Keratinocyte (primary cell): ENCODE measurements at regions not wholly inside any gene's neighbourhood (a gene's known extent, or its start where the extent isn't known, plus 50 kb on each side); places are given as distances from the start of the nearest gene placed in this dataset.

Source experiments
- DNase-seq: peaks from one replicate; pipeline ENCODE4 v3.0.0-alpha.2; 2011; ENCODE audit warnings: low read depth, missing footprints, low spot score
- FAIRE-seq: peaks from 2 replicates; lab custom pipeline; 2011; peaks lifted over from hg19 to GRCh38; lab: Jason Lieb, UNC
- H2AFZ ChIP-seq: 2 replicates; pipeline ENCODE4 v1.6.0; 2012; ENCODE audit warnings: low read length, control low read depth, inconsistent platforms; ENCODE audit not compliant: control insufficient read depth
- H3K27ac ChIP-seq: 2 replicates; pipeline ENCODE4 v1.5.1; 2011; ENCODE audit warnings: low read length; ENCODE audit not compliant: control insufficient read depth, insufficient read depth
- H3K27me3 ChIP-seq: 3 replicates; pipeline ENCODE4 v1.6.0; 2011; ENCODE audit warnings: low read length; ENCODE audit not compliant: control insufficient read depth, insufficient read depth; ENCODE audit errors: extremely low read depth
- H3K36me3 ChIP-seq, 2 experiments: 2 replicates in 1 of 2; 3 replicates in 1 of 2; pipeline ENCODE4 v1.5.1; 2011; ENCODE audit warnings: low read length in 2 of 2, mild to moderate bottlenecking in 1 of 2; ENCODE audit not compliant: control insufficient read depth in 2 of 2, insufficient read depth in 2 of 2; ENCODE audit errors: extremely low read depth in 1 of 2
- H3K4me1 ChIP-seq: 3 replicates; pipeline ENCODE4 v1.5.1; 2011; ENCODE audit warnings: low read length; ENCODE audit not compliant: control insufficient read depth, insufficient read depth; ENCODE audit errors: extremely low read depth
- H3K4me2 ChIP-seq: 3 replicates; pipeline ENCODE4 v1.6.0; 2011; ENCODE audit warnings: low read depth, low read length; ENCODE audit not compliant: control insufficient read depth, insufficient read depth; ENCODE audit errors: extremely low read depth
- H3K4me3 ChIP-seq, 3 experiments: fragments of 200-600 bp in 1 of 3; sonication (generic) in 1 of 3; 2 replicates in 2 of 3; 3 replicates in 1 of 3; pipeline ENCODE4 v1.5.1; 2011 to 2016; ENCODE audit warnings: low read length in 3 of 3, mild to moderate bottlenecking in 3 of 3, control low read depth in 2 of 3, inconsistent platforms in 1 of 3, low read depth in 1 of 3, mixed read lengths in 1 of 3, mixed run types in 1 of 3, moderate library complexity in 1 of 3; ENCODE audit not compliant: control insufficient read depth in 2 of 3, insufficient read depth in 2 of 3; ENCODE audit errors: extremely low read depth in 1 of 3
- H3K79me2 ChIP-seq: 2 replicates; pipeline ENCODE4 v1.6.0; 2012; ENCODE audit warnings: low read length; ENCODE audit not compliant: control insufficient read depth, insufficient read depth
- H3K9ac ChIP-seq: 3 replicates; pipeline ENCODE4 v1.6.0; 2011; ENCODE audit warnings: low read length; ENCODE audit not compliant: control insufficient read depth, insufficient read depth; ENCODE audit errors: extremely low read depth
- H3K9me1 ChIP-seq: 3 replicates; pipeline ENCODE4 v1.6.0; 2011; ENCODE audit warnings: low read length; ENCODE audit not compliant: control insufficient read depth, insufficient read depth; ENCODE audit errors: extremely low read depth
- H3K9me3 ChIP-seq: 2 replicates; pipeline ENCODE4 v1.5.1; 2012; ENCODE audit warnings: low read depth, low read length; ENCODE audit not compliant: control insufficient read depth
- H4K20me1 ChIP-seq: 3 replicates; pipeline ENCODE4 v1.6.0; 2011; ENCODE audit warnings: low read length; ENCODE audit not compliant: control insufficient read depth, insufficient read depth; ENCODE audit errors: extremely low read depth
- CTCF ChIP-seq, 3 experiments: IDR thresholded peaks in 1 of 3; conservative IDR thresholded peaks in 1 of 3; optimal IDR thresholded peaks in 1 of 3; 2 replicates in 2 of 3; 3 replicates in 1 of 3; pipeline versions ENCODE3 to v1.5.1; 2011; ENCODE audit warnings: low read length in 3 of 3, mild to moderate bottlenecking in 3 of 3, moderate library complexity in 2 of 3, control low read depth in 1 of 3, inconsistent platforms in 1 of 3; ENCODE audit not compliant: insufficient read depth in 2 of 3; ENCODE audit errors: extremely low read depth in 1 of 3
- EZH2 ChIP-seq: IDR thresholded peaks from one replicate; pipeline ENCODE4 v1.6.1; 2012; ENCODE audit warnings: inconsistent platforms, mild to moderate bottlenecking, low read length, moderate library complexity
- dilution Hi-C: fragments of 300-500 bp; cut with MboI; formaldehyde crosslinking; loops from one replicate; pipeline ENCODE4 v1.7.0; 2020; ENCODE audit warnings: low sequenced_read_pairs; ENCODE audit not compliant: extremely low pct_ligation_motif_present

DNA sequence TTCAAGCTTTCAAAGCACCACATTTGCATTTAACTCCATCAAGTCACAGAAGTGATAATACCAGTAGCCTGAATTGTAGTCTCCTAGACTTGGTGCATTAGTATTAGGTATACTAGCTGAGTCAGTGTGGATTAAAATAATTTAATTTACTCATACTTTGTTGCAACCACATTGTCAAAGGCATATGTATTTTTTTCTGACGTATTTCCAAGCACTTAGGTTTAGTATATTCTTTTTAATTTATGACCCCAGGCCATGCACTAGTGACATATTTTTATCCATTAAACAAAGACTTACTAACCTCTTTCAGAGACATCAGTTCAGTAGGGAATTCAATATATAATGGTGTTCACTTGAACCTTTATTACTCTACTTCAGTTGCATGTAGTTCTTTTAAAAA lies 1894.5 kb downstream of the NCAM2 start:
- H3K79me2 ChIP-seq: no peaks in the 10 kb centered on the region
- DNase-seq (no peak), FAIRE-seq (no peak)
- H3K9ac ChIP-seq: no peak overlapping the region
- H3K9me1 ChIP-seq: no peaks in the 10 kb centered on the region
- no peaks in the 10 kb centered on the region for H3K4me1 ChIP-seq
- TF ChIP-seq EZH2 (no peak), CTCF (optimal IDR thresholded peaks at IDR 0.05 in 1 of 3, IDR thresholded peaks at IDR 0.05 in 1 of 3, conservative IDR thresholded peaks at IDR 0.05 in 1 of 3; ENCODE audit: extremely low read depth in 1 of 3, insufficient read depth in 2 of 3, low read length in 3 of 3) (no peak)
- dilution Hi-C loops: no loop called here
- no peaks in the 10 kb centered on the region for H3K36me3 ChIP-seq
- no peaks in the 10 kb centered on the region for H4K20me1 ChIP-seq
- no peak overlapping the region for H3K27ac ChIP-seq
- no peak overlapping the region for H3K4me2 ChIP-seq
- H3K27me3 ChIP-seq: no peaks in the 10 kb centered on the region
- no peak overlapping the region for H3K4me3 ChIP-seq
- peaks cover 2% of the 10 kb centered on the region for H3K9me3 ChIP-seq
- H2AFZ ChIP-seq: no peak overlapping the region

DNA sequence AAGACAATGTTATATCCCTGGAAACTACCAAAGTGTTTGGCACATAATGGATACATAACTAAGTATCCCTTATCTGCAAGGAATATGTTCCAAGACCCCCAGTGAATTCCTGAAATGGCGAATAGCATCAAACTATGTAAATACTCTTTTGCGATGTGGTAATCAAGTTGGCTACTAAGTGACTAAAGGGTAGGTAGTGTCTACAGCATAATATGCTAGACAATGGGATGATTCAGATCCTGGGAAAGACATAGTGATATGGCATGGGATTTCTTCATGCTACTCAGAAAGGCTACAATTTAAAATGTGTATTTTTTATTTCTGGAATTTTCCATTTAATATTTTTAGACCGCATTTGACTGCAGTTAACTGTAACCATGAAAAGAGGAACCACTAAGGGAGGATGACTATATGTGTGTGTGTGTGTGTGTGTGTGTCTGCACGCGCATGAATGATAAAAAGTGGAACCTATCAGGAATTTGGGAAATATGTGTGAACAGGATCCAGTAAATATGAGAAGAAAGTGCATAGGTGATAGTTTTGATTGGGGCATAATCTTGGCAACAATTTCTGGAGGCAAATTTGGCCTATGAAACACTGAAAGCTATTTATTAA lies 1899.9 kb downstream of the NCAM2 start:
- no peak overlapping the region for H3K4me3 ChIP-seq
- no peak overlapping the region for H3K27ac ChIP-seq
- H3K9me1 ChIP-seq: no peaks in the 10 kb centered on the region
- no peaks in the 10 kb centered on the region for H3K79me2 ChIP-seq
- H4K20me1 ChIP-seq: no peaks in the 10 kb centered on the region
- no peak for DNase-seq
- no peak for TF ChIP-seq CTCF (optimal IDR thresholded peaks at IDR 0.05 in 1 of 3, IDR thresholded peaks at IDR 0.05 in 1 of 3, conservative IDR thresholded peaks at IDR 0.05 in 1 of 3; ENCODE audit: extremely low read depth in 1 of 3, insufficient read depth in 2 of 3, low read length in 3 of 3)
- TF ChIP-seq EZH2: no peak
- H3K9me3 ChIP-seq: peaks cover 2% of the 10 kb centered on the region
- H3K9ac ChIP-seq: no peak overlapping the region
- no peak overlapping the region for H3K4me2 ChIP-seq
- dilution Hi-C loops: no loop called here
- no peaks in the 10 kb centered on the region for H3K27me3 ChIP-seq
- FAIRE-seq: no peak
- H2AFZ ChIP-seq: no peak overlapping the region
- no peaks in the 10 kb centered on the region for H3K4me1 ChIP-seq
- H3K36me3 ChIP-seq: no peaks in the 10 kb centered on the region
